ENCODE measurements at regions not wholly inside any gene's neighbourhood (a gene's known extent, or its start where the extent isn't known, plus 50 kb on each side); places are given as distances from the start of the nearest gene placed in this dataset.

GRCh38 chr6:105618247-105618646 lies 215.4 kb upstream of the PREP start:
- ATAC-seq (ENCODE audit: low FRiP score), result no peak
- TF ChIP-seq CTCF (IDR thresholded peaks at IDR 0.05), result no peak
- DNase-seq (ENCODE audit: low spot score), result no peak

GRCh38 chr6:105616521-105616920 lies 213.6 kb upstream of the PREP start:
- DNase-seq (ENCODE audit: low spot score) (no peak), ATAC-seq (ENCODE audit: low FRiP score) (no peak)
- no peak for TF ChIP-seq CTCF (IDR thresholded peaks at IDR 0.05)

- ATAC-seq (ENCODE audit: low FRiP score) (no peak), DNase-seq (ENCODE audit: low spot score) (no peak)
- no peak for TF ChIP-seq CTCF (IDR thresholded peaks at IDR 0.05)
These were observed 208.7 kb upstream of the PREP start for GRCh38 chr6:105611606-105612005.

- no peak for DNase-seq (ENCODE audit: low spot score)
- ATAC-seq (ENCODE audit: low FRiP score), result no peak
- TF ChIP-seq CTCF (IDR thresholded peaks at IDR 0.05), result no peak
These were observed 206.6 kb upstream of the PREP start for GRCh38 chr6:105609375-105609991.

GRCh38 chr6:105608711-105609374 lies 206.0 kb upstream of the PREP start:
- no peak for ATAC-seq (ENCODE audit: low FRiP score)
- no peak for TF ChIP-seq CTCF (IDR thresholded peaks at IDR 0.05)

GRCh38 chr6:105607636-105608621 lies 205.0 kb upstream of the PREP start:
- ATAC-seq (ENCODE audit: low FRiP score), result no peak
- no peak for DNase-seq (ENCODE audit: low spot score)
- TF ChIP-seq CTCF (IDR thresholded peaks at IDR 0.05), result no peak

More at GRCh38 chr6:105608711-105609374, 206.0 kb upstream of the PREP start:
- DNase-seq (ENCODE audit: low spot score), result no peak

Measured in omental fat pad (tissue), 3 donors.